OCI-LY3 (cell line): ENCODE measurements at regions not wholly inside any gene's neighbourhood (a gene's known extent, or its start where the extent isn't known, plus 50 kb on each side); places are given as distances from the start of the nearest gene placed in this dataset.

Experiments
- CTCF ChIP-seq: fragments of 200-600, 300-600 bp; sonication (generic); IDR thresholded peaks from 2 replicates; pipeline ENCODE4 v1.5.1; 2014; ENCODE audit warnings: antibody characterized with exemption, low read length, low read depth
- EZH2phosphoT487 ChIP-seq: fragments of 200-600 bp; shearing (Covaris generic); IDR thresholded peaks from 2 replicates; pipeline ENCODE4 v1.6.1; 2018; ENCODE audit warnings: antibody characterized with exemption, mixed run types, low read depth

GRCh38 chr4:33536898-33537297 lies 2707.4 kb downstream of the ARAP2 start:
- TF ChIP-seq CTCF, result no peak
- no peak for TF ChIP-seq EZH2phosphoT487
